D721Med (cell line): ENCODE measurements at regions not wholly inside any gene's neighbourhood (a gene's known extent, or its start where the extent isn't known, plus 50 kb on each side); places are given as distances from the start of the nearest gene placed in this dataset.

Source experiments
- DNase-seq: peaks from one replicate; pipeline ENCODE4 v3.0.0; 2011; ENCODE audit warnings: low spot score; ENCODE audit not compliant: insufficient read length
- FAIRE-seq: peaks from 2 replicates; lab custom pipeline; 2011; peaks lifted over from hg19 to GRCh38; lab: Jason Lieb, UNC
- TF ChIP-seq, protein P1 (sequence below): IDR thresholded peaks from 2 replicates; pipeline ENCODE4 v1.5.1; 2012; ENCODE audit warnings: mild to moderate bottlenecking, control low read depth; ENCODE audit not compliant: insufficient read depth; ENCODE audit errors: missing control alignments

GRCh38 chr16:35173295-35173694 is 1713.9 kb downstream of the TP53TG3F start:
- TF ChIP-seq, protein P1, sequence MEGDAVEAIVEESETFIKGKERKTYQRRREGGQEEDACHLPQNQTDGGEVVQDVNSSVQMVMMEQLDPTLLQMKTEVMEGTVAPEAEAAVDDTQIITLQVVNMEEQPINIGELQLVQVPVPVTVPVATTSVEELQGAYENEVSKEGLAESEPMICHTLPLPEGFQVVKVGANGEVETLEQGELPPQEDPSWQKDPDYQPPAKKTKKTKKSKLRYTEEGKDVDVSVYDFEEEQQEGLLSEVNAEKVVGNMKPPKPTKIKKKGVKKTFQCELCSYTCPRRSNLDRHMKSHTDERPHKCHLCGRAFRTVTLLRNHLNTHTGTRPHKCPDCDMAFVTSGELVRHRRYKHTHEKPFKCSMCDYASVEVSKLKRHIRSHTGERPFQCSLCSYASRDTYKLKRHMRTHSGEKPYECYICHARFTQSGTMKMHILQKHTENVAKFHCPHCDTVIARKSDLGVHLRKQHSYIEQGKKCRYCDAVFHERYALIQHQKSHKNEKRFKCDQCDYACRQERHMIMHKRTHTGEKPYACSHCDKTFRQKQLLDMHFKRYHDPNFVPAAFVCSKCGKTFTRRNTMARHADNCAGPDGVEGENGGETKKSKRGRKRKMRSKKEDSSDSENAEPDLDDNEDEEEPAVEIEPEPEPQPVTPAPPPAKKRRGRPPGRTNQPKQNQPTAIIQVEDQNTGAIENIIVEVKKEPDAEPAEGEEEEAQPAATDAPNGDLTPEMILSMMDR = no peak
- DNase-seq (no peak), FAIRE-seq (no peak)

DNA sequence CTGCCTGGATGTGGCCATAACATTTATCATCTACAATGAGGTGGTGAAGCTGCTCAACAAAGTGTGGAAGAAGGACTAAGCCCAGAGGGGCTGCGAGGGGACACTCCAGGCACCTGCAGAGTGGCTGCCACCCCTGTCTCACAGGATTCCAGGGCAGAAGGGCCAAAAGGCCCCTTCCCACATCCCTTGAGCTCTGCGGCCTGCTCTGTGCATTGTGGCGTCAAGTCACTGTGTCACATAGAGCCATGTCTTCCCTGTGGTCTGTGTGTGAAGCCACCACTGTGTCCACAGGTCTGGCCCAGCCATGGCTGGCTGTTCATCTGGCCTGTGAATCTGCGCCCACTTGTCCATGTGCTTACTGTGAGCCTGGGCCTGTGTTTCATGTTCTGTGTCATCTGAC is 1714.6 kb downstream of the TP53TG3F start:
- FAIRE-seq (no peak), DNase-seq (no peak)
- TF ChIP-seq, protein P1 = no peak

GRCh38 chr16:35176449-35176848 is 1717.0 kb downstream of the TP53TG3F start:
- no peak for FAIRE-seq

DNA sequence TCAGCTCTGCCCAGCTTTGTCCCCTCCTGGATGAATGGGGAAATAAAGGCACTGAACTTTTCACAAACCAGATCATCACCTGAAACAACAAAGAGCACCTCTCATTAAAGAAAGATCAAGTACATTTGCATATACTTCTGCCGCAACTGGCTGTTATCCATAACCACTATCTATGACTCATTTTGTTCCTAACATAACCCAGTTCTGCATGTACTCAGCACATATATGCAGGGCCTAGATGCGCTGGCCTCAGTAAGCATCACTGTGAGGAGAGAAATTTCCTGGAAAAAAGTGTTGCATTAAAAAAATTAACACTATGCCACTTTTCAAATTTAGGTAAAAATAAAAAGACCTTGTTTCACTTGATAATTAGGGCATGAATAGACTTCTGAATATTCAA is 1718.4 kb downstream of the TP53TG3F start:
- FAIRE-seq = no peak
- DNase-seq = no peak
- TF ChIP-seq, protein P1 = no peak

More at GRCh38 chr16:35176449-35176848, 1717.0 kb downstream of the TP53TG3F start:
- TF ChIP-seq, protein P1 = no peak
- DNase-seq = no peak

DNA sequence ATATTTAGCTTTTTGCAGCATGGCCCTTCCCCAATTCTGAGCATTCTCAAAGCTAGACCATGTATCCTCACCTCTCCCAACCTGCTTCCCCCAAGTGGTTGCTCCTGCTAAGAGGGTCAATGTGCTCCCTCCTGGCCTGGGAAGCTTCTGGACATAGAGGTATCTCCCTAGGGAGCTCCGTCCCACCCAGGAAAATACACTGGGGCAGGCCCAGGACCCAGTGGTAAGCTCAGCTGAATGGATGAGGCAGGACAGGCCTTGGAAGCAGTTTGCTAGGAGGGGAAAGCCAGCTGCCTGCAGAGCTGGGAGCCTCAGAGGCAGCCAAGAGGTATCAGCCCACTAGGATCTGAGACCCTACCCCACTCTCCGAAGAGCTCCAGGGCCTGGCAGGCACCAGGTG is 1721.6 kb downstream of the TP53TG3F start:
- DNase-seq (no peak), FAIRE-seq (no peak)

DNA sequence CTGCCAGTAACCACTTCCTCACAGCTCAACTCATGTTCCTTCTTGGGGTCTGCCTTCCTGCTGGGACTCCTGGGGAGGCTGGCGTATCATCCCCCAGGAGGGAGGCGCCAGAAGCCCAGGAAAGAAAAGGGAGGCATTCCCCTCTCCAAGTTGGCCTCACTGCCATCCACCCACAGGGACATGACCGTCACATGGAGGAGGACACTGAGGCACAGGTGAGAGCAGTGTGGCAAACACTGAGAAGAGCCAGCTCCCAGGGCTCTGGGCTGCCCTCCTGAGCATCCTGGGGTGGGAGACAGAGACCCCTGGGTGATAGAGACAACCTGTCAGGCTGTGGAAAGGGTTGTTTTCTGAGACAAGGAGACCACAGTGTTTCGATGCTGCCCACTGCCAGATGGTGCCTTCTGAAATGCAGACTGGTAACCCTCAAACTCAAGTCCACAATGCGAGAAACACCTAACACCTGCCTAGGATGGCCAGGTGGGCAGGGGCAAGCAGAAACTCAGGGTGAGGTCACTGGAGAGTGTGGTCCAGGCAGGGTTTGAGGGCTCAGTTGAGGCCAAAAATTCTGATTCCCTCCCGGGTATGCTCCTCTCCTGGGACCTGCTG is 1722.1 kb downstream of the TP53TG3F start:
- TF ChIP-seq, protein P1 = no peak
- no peak for FAIRE-seq
- DNase-seq = no peak

More for the DNA sequence above, 1721.6 kb downstream of the TP53TG3F start:
- TF ChIP-seq, protein P1 = no peak

- FAIRE-seq (no peak), DNase-seq (no peak)
- TF ChIP-seq, protein P1 = no peak
Observed at GRCh38 chr16:35182043-35182677, 1722.7 kb downstream of the TP53TG3F start.
